WTC11 (cell line): ENCODE measurements at regions not wholly inside any gene's neighbourhood (a gene's known extent, or its start where the extent isn't known, plus 50 kb on each side); places are given as distances from the start of the nearest gene placed in this dataset.

Experiments
- AFF4 ChIP-seq: sonication (generic); formaldehyde crosslinking; IDR thresholded peaks from 2 replicates; pipeline ENCODE4 v1.8.1; 2023; ENCODE audit warnings: mild to moderate bottlenecking, missing genetic modification reagents, borderline replicate concordance
- CREB1 ChIP-seq: sonication (generic); formaldehyde crosslinking; IDR thresholded peaks from 2 replicates; pipeline ENCODE4 v1.8.0; 2023; ENCODE audit warnings: mild to moderate bottlenecking, missing genetic modification reagents
- CTCF ChIP-seq: fragments of 200-600 bp; IDR thresholded peaks from 2 replicates; pipeline ENCODE4 v1.8.0; 2022; ENCODE audit warnings: antibody characterized with exemption
- E2F4 ChIP-seq: sonication (generic); formaldehyde crosslinking; IDR thresholded peaks from 2 replicates; pipeline ENCODE4 v1.8.1; 2022; ENCODE audit warnings: low read depth, mild to moderate bottlenecking, moderate library complexity, missing genetic modification reagents, borderline replicate concordance
- ESRRA ChIP-seq: sonication (generic); formaldehyde crosslinking; IDR thresholded peaks from 2 replicates; pipeline ENCODE4 v1.8.1; 2022; ENCODE audit warnings: mild to moderate bottlenecking, missing genetic modification reagents, borderline replicate concordance
- GABPB1 ChIP-seq: sonication (generic); formaldehyde crosslinking; IDR thresholded peaks from 2 replicates; pipeline ENCODE4 v1.8.1; 2023; ENCODE audit warnings: mild to moderate bottlenecking, missing genetic modification reagents
- HMGA2 ChIP-seq: fragments of 250-450 bp; sonication (Bioruptor Pico); IDR thresholded peaks from 2 replicates; pipeline ENCODE4 v1.4.0; 2021; ENCODE audit warnings: mild to moderate bottlenecking, moderate library complexity
- IRF2 ChIP-seq: sonication (generic); formaldehyde crosslinking; IDR thresholded peaks from 2 replicates; pipeline ENCODE4 v1.8.0; 2022; ENCODE audit warnings: low read depth, missing genetic modification reagents, borderline replicate concordance
- JUN ChIP-seq: sonication (generic); formaldehyde crosslinking; IDR thresholded peaks from 2 replicates; pipeline ENCODE4 v1.8.0; 2023; ENCODE audit warnings: mild to moderate bottlenecking, missing genetic modification reagents
- NR2C2 ChIP-seq: sonication (generic); formaldehyde crosslinking; IDR thresholded peaks from 2 replicates; pipeline ENCODE4 v1.8.0; 2022; ENCODE audit warnings: mild to moderate bottlenecking, missing genetic modification reagents
- RELA ChIP-seq: sonication (generic); formaldehyde crosslinking; IDR thresholded peaks from 2 replicates; pipeline ENCODE4 v1.8.1; 2022; ENCODE audit warnings: missing genetic modification reagents, mild to moderate bottlenecking, borderline replicate concordance
- SMAD4 ChIP-seq: sonication (generic); formaldehyde crosslinking; IDR thresholded peaks from 2 replicates; pipeline ENCODE4 v1.8.0; 2022; ENCODE audit warnings: mild to moderate bottlenecking, missing genetic modification reagents
- TCF7 ChIP-seq: sonication (generic); formaldehyde crosslinking; IDR thresholded peaks from 2 replicates; pipeline ENCODE4 v1.8.0; 2022; ENCODE audit warnings: mild to moderate bottlenecking, low read depth, missing genetic modification reagents, moderate library complexity
- ZNF425 ChIP-seq: fragments of 250-450 bp; sonication (Bioruptor Pico); conservative IDR thresholded peaks from 2 replicates; pipeline ENCODE4 v1.9.0; 2021; ENCODE audit warnings: mild to moderate bottlenecking

GRCh38 chr2:116953-117352, 70.6 kb upstream of the FAM110C start:
- TF ChIP-seq CREB1 (no peak), CTCF (no peak), ESRRA (CRISPR knock-in tag) (no peak), JUN (no peak), NR2C2 (CRISPR knock-in tag) (no peak), TCF7 (CRISPR knock-in tag) (no peak), ZNF425 (CRISPR knock-in tag) (no peak), GABPB1 (CRISPR knock-in tag) (no peak), IRF2 (no peak), RELA (no peak), HMGA2 (CRISPR knock-in tag) (no peak), AFF4 (no peak), SMAD4 (CRISPR knock-in tag) (no peak), E2F4 (CRISPR knock-in tag) (no peak)
